ENCODE measurements at regions not wholly inside any gene's neighbourhood (a gene's known extent, or its start where the extent isn't known, plus 50 kb on each side); places are given as distances from the start of the nearest gene placed in this dataset.

GRCh38 chr2:146927080-146927711 lies 917.6 kb upstream of the ACVR2A start:
- peak; percentile 46 for DNase-seq

DNA sequence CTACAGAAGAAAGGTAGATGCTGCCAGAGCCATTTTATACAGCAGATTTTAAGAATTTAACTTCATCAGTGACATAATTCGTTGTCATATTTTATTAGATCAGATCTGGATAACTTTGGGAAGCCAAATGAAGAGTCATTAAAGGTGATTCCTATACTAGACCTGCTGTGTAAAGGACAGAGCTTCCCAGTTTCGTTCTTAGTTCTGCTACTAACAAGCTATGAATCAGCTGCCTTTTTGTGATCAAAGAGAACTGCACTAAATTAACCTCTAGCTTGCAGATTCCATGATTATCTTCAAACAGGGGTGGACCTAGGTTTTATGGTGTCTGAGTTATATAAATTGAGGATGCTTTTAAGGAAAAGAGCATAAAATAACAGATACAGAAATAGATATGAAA lies 926.5 kb upstream of the ACVR2A start:
- DNase-seq, result no peak

GRCh38 chr2:146917431-146918042 lies 927.3 kb upstream of the ACVR2A start:
- no peak for DNase-seq

GRCh38 chr2:146916914-146917313 lies 927.9 kb upstream of the ACVR2A start:
- no peak for DNase-seq

- DNase-seq, result no peak
Observed at GRCh38 chr2:146913476-146913875, 931.4 kb upstream of the ACVR2A start.

DNA sequence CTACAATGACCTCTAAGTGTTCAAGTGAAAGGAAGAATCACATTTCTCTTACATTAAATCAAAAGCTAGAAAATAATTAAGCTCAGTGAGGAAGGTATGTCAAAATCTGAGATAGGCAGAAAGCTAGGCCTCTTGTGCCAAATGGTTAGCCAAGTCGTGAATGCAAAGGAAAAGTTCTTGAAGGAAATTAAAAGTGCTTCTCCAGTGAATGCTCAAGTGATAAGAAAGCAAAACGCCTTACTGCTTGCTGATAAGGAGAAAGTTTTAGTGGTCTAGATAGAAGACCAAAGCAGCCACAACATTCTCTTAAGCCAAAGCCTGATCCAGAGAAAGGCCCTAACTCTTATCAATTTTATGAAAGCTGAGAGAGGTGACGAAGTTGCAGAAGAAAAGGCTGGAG lies 932.3 kb upstream of the ACVR2A start:
- no peak for DNase-seq

DNA sequence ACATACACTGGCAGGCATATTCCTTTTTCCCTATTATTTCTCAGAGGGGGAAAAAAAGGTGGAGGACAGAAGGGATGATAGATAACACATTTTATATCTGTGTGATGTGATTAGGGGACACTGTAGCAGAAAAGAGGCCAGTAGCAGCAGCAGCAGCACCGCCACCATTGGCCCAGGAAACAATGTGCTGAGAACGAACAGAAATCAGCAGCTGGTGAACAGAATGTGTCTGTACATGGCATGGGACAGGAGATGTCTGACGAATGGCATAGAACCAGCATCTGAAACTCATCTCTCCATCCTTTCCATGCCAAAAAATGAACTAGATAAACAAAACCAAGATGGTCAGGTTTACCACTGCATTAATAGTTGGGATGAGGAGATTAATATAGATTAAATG lies 936.1 kb upstream of the ACVR2A start:
- DNase-seq, result no peak

DNA sequence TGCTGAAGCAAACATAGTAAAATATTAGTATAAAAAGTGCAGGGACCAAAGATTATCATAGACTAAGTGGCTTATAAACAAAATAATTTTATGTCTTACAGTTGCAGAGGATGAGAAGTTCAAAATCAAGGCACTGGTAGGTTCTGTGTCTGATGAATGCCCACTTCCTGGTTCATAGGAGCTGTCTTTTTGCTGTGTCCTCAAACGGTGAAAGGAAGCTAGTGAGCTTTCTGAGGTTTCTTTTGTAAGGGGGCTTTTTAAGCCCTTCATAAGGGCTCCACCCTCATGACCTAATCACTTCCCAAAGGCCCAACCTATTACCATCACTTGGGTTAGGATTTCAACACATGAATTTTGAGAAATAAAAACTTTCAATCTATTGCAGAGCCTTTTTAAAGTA lies 946.7 kb upstream of the ACVR2A start:
- no peak for DNase-seq

DNA sequence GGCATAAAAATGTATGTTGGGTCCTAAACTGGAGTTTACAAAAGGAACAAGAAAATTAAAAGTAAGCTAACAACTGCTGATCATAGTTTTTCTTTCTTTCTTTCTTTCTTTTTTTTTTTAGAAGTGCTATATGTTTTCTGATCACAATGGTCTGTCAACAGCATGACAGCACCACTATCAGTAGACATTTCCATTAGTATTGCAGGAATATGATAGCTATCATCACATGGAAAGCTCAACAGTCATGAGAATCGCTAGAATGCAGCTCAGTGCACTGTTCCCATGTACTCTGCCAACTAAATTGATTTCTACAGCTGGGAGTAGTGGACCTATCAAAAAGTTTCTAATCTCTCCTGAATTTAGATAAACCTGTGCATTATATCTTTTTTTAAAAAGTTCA lies 950.3 kb upstream of the ACVR2A start:
- no peak for DNase-seq

GRCh38 chr2:146893500-146894041 lies 951.3 kb upstream of the ACVR2A start:
- DNase-seq, result no peak

- DNase-seq, result no peak
Observed at GRCh38 chr2:146890491-146890890, 954.3 kb upstream of the ACVR2A start.

GRCh38 chr2:146879882-146880281 lies 964.9 kb upstream of the ACVR2A start:
- no peak for DNase-seq

DNA sequence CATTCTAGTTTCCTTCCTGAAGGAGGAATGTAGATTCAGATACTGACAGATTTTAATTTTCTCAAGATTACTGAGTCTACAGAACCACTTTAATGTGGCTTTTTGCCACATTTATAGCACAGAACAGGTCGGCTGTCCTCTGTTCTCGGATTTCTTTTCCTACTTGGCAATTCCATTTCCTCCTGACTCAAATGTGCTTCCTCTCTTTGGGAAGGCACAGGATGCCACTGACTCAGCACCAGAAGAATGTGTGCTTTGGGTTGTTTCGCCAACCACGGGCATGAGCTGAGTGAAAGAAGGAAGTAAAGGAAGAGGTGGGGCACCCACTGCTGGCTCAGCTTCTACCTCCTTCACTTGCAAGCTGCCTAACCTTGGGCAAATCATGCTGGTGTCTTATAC lies 970.6 kb upstream of the ACVR2A start:
- no peak for DNase-seq

- DNase-seq, result no peak
Observed at GRCh38 chr2:146873646-146874259, 971.1 kb upstream of the ACVR2A start.

GRCh38 chr2:146873056-146873455 lies 971.8 kb upstream of the ACVR2A start:
- DNase-seq, result no peak

DNA sequence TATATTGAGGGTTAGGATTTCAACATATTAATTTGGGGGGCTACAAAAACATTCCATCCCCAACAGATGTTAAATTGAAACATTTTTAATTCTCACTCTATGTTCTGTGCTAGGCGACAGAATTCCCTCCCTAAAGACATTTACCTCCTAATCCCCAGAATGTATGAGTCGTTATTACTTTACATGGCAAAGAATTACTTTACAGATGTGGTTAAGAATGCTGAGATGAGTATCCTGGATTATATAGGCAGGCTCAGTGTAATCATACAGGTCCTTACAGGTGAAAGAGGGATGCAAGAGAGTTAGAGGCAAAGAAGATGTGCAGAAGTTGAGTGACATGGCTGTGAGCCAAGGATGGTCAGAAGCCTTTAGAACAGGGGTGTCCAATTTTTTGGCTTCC lies 974.1 kb upstream of the ACVR2A start:
- DNase-seq, result no peak

DNA sequence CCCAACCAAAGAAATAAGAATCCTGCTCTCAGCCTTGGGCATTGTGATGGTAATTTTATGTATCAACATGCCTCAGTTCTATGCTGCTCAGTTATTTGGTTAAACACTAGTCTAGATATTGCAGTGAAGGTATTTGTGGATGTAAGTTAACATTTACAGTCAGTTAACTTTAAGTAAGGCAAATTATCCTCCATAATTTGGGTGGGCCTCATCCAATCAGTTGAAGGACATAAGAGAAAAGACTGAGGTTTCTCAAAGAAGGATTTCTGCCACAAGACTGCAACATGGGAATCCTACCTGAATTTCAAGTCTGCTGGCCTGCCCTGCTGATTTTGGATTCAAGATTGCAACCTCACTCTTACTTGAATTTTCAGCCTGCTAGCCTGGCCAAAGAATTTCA lies 975.5 kb upstream of the ACVR2A start:
- DNase-seq, result no peak

DNA sequence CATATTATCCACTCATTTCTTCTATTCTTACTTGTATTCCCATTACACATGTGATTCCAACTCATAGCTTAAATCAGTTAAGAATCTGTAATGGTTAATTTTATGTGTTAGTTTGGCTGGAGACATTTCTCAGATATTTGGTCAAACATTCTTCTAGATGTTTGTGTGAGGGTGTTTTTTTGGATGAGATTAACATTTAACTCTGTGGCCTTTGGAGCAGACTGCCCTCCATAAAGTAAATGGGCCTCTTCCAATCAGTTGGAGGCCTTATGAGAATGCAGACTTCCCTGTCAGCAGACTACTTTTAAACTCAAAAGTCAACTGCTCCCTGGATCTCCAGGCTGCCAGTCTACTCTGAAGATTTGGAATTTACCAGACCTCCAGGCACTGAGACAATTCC lies 976.8 kb upstream of the ACVR2A start:
- no peak for DNase-seq

- DNase-seq, result no peak
Observed at GRCh38 chr2:146867477-146867986, 977.3 kb upstream of the ACVR2A start.

GRCh38 chr2:146853741-146854444 lies 990.9 kb upstream of the ACVR2A start:
- no peak for DNase-seq

- DNase-seq, result no peak
Observed at GRCh38 chr2:146852661-146853060, 992.2 kb upstream of the ACVR2A start.

DNA sequence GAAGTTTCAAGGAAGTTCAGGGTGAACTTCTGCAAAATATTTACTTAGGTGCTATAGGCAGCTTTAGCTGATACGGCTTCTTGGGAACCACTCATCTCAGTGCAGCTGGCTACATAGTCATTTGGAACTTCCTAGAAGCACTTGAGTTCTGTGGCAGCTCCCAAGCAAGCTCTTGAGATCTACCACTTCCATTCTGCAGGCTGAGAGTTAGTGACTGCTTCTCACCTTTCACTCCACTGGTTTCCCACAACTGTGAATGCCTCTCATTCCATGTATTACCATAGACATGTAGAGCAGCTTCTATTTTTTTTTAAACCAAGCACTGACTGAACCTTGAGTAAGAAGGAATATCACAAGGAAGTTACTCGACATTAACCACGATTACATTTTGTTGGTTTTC lies 994.1 kb upstream of the ACVR2A start:
- no peak for DNase-seq

- DNase-seq, result no peak
Observed at GRCh38 chr2:146847846-146848245, 997.0 kb upstream of the ACVR2A start.

Measured in NCI-H748 treated with DMSO at 0.1 percent for 48 hours (cell line).